Ureter (tissue), 1 donor: ENCODE measurements at regions not wholly inside any gene's neighbourhood (a gene's known extent, or its start where the extent isn't known, plus 50 kb on each side); places are given as distances from the start of the nearest gene placed in this dataset.
A peak's percentile ranks its signal among the peaks of the same experiment; 100 is the strongest.

Experiments used
- DNase-seq: peaks from one replicate; pipeline ENCODE4 v3.0.0-alpha.2; 2020; ENCODE audit warnings: low spot score
- donor health status: DM: yes; HTN: yes; CAD: no.

GRCh38 chr5:93107141-93107540, 473.9 kb downstream of the NR2F1-AS1 start:
- no peak for DNase-seq

- no peak for DNase-seq
Observed at GRCh38 chr5:93101661-93102060, 479.4 kb downstream of the NR2F1-AS1 start.

- DNase-seq, result no peak
Observed at GRCh38 chr5:93100976-93101375, 480.0 kb downstream of the NR2F1-AS1 start.

GRCh38 chr5:93100428-93100827, 480.6 kb downstream of the NR2F1-AS1 start:
- DNase-seq, result no peak

- DNase-seq, result no peak
Observed at GRCh38 chr5:93099902-93100347, 481.1 kb downstream of the NR2F1-AS1 start.

- no peak for DNase-seq
Observed at GRCh38 chr5:93096561-93096960, 484.5 kb downstream of the NR2F1-AS1 start.

- DNase-seq, result no peak
Observed at GRCh38 chr5:93092349-93093105, 488.5 kb downstream of the NR2F1-AS1 start.

- DNase-seq, result no peak
Observed at GRCh38 chr5:93090698-93091097, 490.3 kb downstream of the NR2F1-AS1 start.

- no peak for DNase-seq
Observed at GRCh38 chr5:93088592-93089389, 492.2 kb downstream of the NR2F1-AS1 start.

GRCh38 chr5:93087326-93087725, 493.7 kb downstream of the NR2F1-AS1 start:
- no peak for DNase-seq

GRCh38 chr5:93082981-93083380, 498.0 kb downstream of the NR2F1-AS1 start:
- no peak for DNase-seq

- no peak for DNase-seq
Observed at GRCh38 chr5:93079046-93079445, 502.0 kb downstream of the NR2F1-AS1 start.

- peak; percentile 52 for DNase-seq
Observed at GRCh38 chr5:93078082-93079038, 502.7 kb downstream of the NR2F1-AS1 start.

- DNase-seq, result no peak
Observed at GRCh38 chr5:93076566-93076965, 504.5 kb downstream of the NR2F1-AS1 start.

- DNase-seq, result no peak
Observed at GRCh38 chr5:93076096-93076495, 504.9 kb downstream of the NR2F1-AS1 start.

GRCh38 chr5:93073547-93073946, 507.5 kb downstream of the NR2F1-AS1 start:
- DNase-seq, result no peak

- no peak for DNase-seq
Observed at GRCh38 chr5:93072831-93073459, 508.1 kb downstream of the NR2F1-AS1 start.

GRCh38 chr5:93071710-93072109, 509.3 kb downstream of the NR2F1-AS1 start:
- no peak for DNase-seq

GRCh38 chr5:93070938-93071337, 510.1 kb downstream of the NR2F1-AS1 start:
- no peak for DNase-seq

- no peak for DNase-seq
Observed at GRCh38 chr5:93069276-93069675, 511.7 kb downstream of the NR2F1-AS1 start.

GRCh38 chr5:93062548-93062947, 518.5 kb downstream of the NR2F1-AS1 start:
- no peak for DNase-seq
